ENCODE measurements at regions not wholly inside any gene's neighbourhood (a gene's known extent, or its start where the extent isn't known, plus 50 kb on each side); places are given as distances from the start of the nearest gene placed in this dataset.

- TF ChIP-seq EZH2 (IDR thresholded peaks at IDR 0.05), result no peak
- TF ChIP-seq POLR2AphosphoS5 (IDR thresholded peaks at IDR 0.05; ENCODE audit: borderline replicate concordance, low read depth, low read length), result no peak
- TF ChIP-seq FOXP2 (optimal IDR thresholded peaks at IDR 0.05; ENCODE audit: control extremely low read depth, extremely low read length, insufficient read depth), result no peak
Measured at GRCh38 chr4:3344596-3344995, 51.8 kb downstream of the RGS12 start.

Measured in SK-N-MC (cell line).